NCI-H345 (cell line): ENCODE measurements at regions not wholly inside any gene's neighbourhood (a gene's known extent, or its start where the extent isn't known, plus 50 kb on each side); places are given as distances from the start of the nearest gene placed in this dataset.

ENCODE experiments used
- DNase-seq: peaks from one replicate; lab custom pipeline; 2025; lab: John Stamatoyannopoulos, UW

- no peak for DNase-seq
Observed at GRCh38 chr18:60555625-60556024, 183.1 kb upstream of the MC4R start.

GRCh38 chr18:60556326-60556725, 183.8 kb upstream of the MC4R start:
- no peak for DNase-seq

GRCh38 chr18:60560071-60560470, 187.5 kb upstream of the MC4R start:
- DNase-seq, result no peak

GRCh38 chr18:60563082-60563481, 190.5 kb upstream of the MC4R start:
- DNase-seq, result no peak

- no peak for DNase-seq
Observed at GRCh38 chr18:60568220-60568619, 195.6 kb upstream of the MC4R start.

GRCh38 chr18:60570172-60570571, 197.6 kb upstream of the MC4R start:
- no peak for DNase-seq

GRCh38 chr18:60577457-60577856, 204.9 kb upstream of the MC4R start:
- DNase-seq, result no peak

GRCh38 chr18:60585670-60586069, 213.1 kb upstream of the MC4R start:
- DNase-seq, result no peak

GRCh38 chr18:60593249-60593648, 220.7 kb upstream of the MC4R start:
- DNase-seq, result no peak

- no peak for DNase-seq
Observed at GRCh38 chr18:60596928-60597327, 224.4 kb upstream of the MC4R start.

GRCh38 chr18:60599267-60599666, 226.7 kb upstream of the MC4R start:
- no peak for DNase-seq

- no peak for DNase-seq
Observed at GRCh38 chr18:60599995-60600394, 227.4 kb upstream of the MC4R start.

- DNase-seq, result no peak
Observed at GRCh38 chr18:60601249-60601648, 228.7 kb upstream of the MC4R start.

GRCh38 chr18:60623331-60623730, 250.8 kb upstream of the MC4R start:
- no peak for DNase-seq

GRCh38 chr18:60624207-60624606, 251.6 kb upstream of the MC4R start:
- no peak for DNase-seq

GRCh38 chr18:60639836-60640235, 267.3 kb upstream of the MC4R start:
- no peak for DNase-seq

- DNase-seq, result no peak
Observed at GRCh38 chr18:60643009-60643408, 270.4 kb upstream of the MC4R start.

- DNase-seq, result no peak
Observed at GRCh38 chr18:60646725-60647124, 274.1 kb upstream of the MC4R start.

- peak; percentile 65 for DNase-seq
Observed at GRCh38 chr18:60649107-60649506, 276.5 kb upstream of the MC4R start.

GRCh38 chr18:60649842-60650536, 277.4 kb upstream of the MC4R start:
- DNase-seq, result peak; percentile 70

GRCh38 chr18:60654298-60654697, 281.7 kb upstream of the MC4R start:
- no peak for DNase-seq

- DNase-seq, result no peak
Observed at GRCh38 chr18:60656553-60656952, 284.0 kb upstream of the MC4R start.

- no peak for DNase-seq
Observed at GRCh38 chr18:60662491-60662890, 289.9 kb upstream of the MC4R start.
